CD14-positive monocyte (primary cell): ENCODE measurements at regions not wholly inside any gene's neighbourhood (a gene's known extent, or its start where the extent isn't known, plus 50 kb on each side); places are given as distances from the start of the nearest gene placed in this dataset.

Source experiments
- DNase-seq, 3 donors: peaks; one replicate each; pipeline ENCODE4 v3.0.0-alpha.2; 2011 to 2022
- H2AFZ ChIP-seq: 2 replicates; pipeline ENCODE4 v1.6.0; 2012; ENCODE audit warnings: mild to moderate bottlenecking, low read depth, low read length, inconsistent platforms; ENCODE audit not compliant: insufficient read depth, poor library complexity, severe bottlenecking
- H3K27ac ChIP-seq, 2 donors: 1 replicate in 1 of 2; 2 replicates in 1 of 2; pipeline ENCODE4 v1.5.1; 2012 to 2013; ENCODE audit warnings: low read length in 2 of 2, control low read depth in 1 of 2, inconsistent platforms in 1 of 2, low read depth in 1 of 2, mild to moderate bottlenecking in 1 of 2
- H3K27me3 ChIP-seq, 2 donors: one replicate each; pipeline versions ENCODE4 v1.6.0 to v1.6.1; 2011 to 2013; ENCODE audit warnings: low read length in 2 of 2; ENCODE audit not compliant: control insufficient read depth in 2 of 2, insufficient read depth in 2 of 2
- H3K36me3 ChIP-seq, 2 donors: replicated peaks in 1 of 2; 1 replicate in 1 of 2; 2 replicates in 1 of 2; pipeline versions ENCODE4 v1.5.1 to v1.6.1; 2012 to 2013; ENCODE audit warnings: low read length in 2 of 2, control low read depth in 1 of 2, inconsistent platforms in 1 of 2, mild to moderate bottlenecking in 1 of 2; ENCODE audit not compliant: insufficient read depth in 2 of 2, control insufficient read depth in 1 of 2
- H3K4me1 ChIP-seq, 2 donors: 1 replicate in 1 of 2; 2 replicates in 1 of 2; pipeline versions ENCODE4 v1.5.1 to v1.6.1; 2012 to 2013; ENCODE audit warnings: low read length in 2 of 2, control low read depth in 1 of 2, inconsistent platforms in 1 of 2, mild to moderate bottlenecking in 1 of 2, moderate library complexity in 1 of 2; ENCODE audit not compliant: insufficient read depth in 2 of 2, control insufficient read depth in 1 of 2
- H3K4me2 ChIP-seq: replicated peaks from 2 replicates; pipeline ENCODE3; 2012; ENCODE audit warnings: low read length, moderate library complexity, mild to moderate bottlenecking; ENCODE audit not compliant: poor library complexity, severe bottlenecking; ENCODE audit errors: extremely low read depth
- H3K4me3 ChIP-seq, 3 experiments: fragments of 200-600 bp in 1 of 3; sonication (generic) in 1 of 3; replicated peaks in 1 of 3; 1 replicate in 2 of 3; 2 replicates in 1 of 3; pipeline ENCODE4 v1.5.1; 2011 to 2013; ENCODE audit warnings: low read length in 3 of 3, mild to moderate bottlenecking in 3 of 3, control low read depth in 2 of 3, low read depth in 2 of 3, inconsistent platforms in 1 of 3, moderate library complexity in 1 of 3
- H3K79me2 ChIP-seq: 2 replicates; pipeline ENCODE4 v1.6.0; 2012; ENCODE audit warnings: mild to moderate bottlenecking, control low read depth, inconsistent platforms, low read length, moderate library complexity; ENCODE audit not compliant: insufficient read depth
- H3K9ac ChIP-seq: 2 replicates; pipeline ENCODE4 v1.6.0; 2017; ENCODE audit warnings: low read length, mild to moderate bottlenecking; ENCODE audit not compliant: insufficient read depth, poor library complexity, severe bottlenecking
- H3K9me3 ChIP-seq, 2 donors: replicated peaks in 1 of 2; 1 replicate in 1 of 2; 2 replicates in 1 of 2; pipeline versions ENCODE4 v1.5.1 to v1.6.1; 2012 to 2013; ENCODE audit warnings: low read length in 2 of 2, control low read depth in 1 of 2; ENCODE audit not compliant: control insufficient read depth in 1 of 2, insufficient read depth in 1 of 2
- H4K20me1 ChIP-seq: 2 replicates; pipeline ENCODE4 v1.6.0; 2012; ENCODE audit warnings: mild to moderate bottlenecking, low read length, control low read depth, moderate library complexity; ENCODE audit not compliant: insufficient read depth
- H3K27ac Mint-ChIP-seq, 7 donors: one replicate each; pipeline ENCODE4 v1.8.0; 2020; ENCODE audit warnings: mild to moderate bottlenecking in 7 of 7, mixed read lengths in 7 of 7, moderate library complexity in 6 of 7, inconsistent platforms in 2 of 7
- H3K27me3 Mint-ChIP-seq, 3 donors: one replicate each; pipeline ENCODE4 v1.8.0; 2021 to 2022; ENCODE audit warnings: low read depth in 3 of 3, mild to moderate bottlenecking in 3 of 3, mixed read lengths in 3 of 3, moderate library complexity in 3 of 3, inconsistent platforms in 1 of 3
- H3K36me3 Mint-ChIP-seq, 2 donors: one replicate each; pipeline ENCODE4 v1.8.0; 2020; ENCODE audit warnings: mixed read lengths in 2 of 2, inconsistent platforms in 1 of 2, mild to moderate bottlenecking in 1 of 2
- H3K4me1 Mint-ChIP-seq: one replicate; pipeline ENCODE4 v1.8.0; 2020; ENCODE audit warnings: mild to moderate bottlenecking, mixed read lengths
- H3K4me3 Mint-ChIP-seq, 2 donors: one replicate each; pipeline ENCODE4 v1.8.0; 2020; ENCODE audit warnings: mild to moderate bottlenecking in 2 of 2, mixed read lengths in 2 of 2, moderate library complexity in 1 of 2
- H3K9me3 Mint-ChIP-seq, 7 donors: one replicate each; pipeline ENCODE4 v1.8.0; 2020 to 2022; ENCODE audit warnings: mixed read lengths in 7 of 7, mild to moderate bottlenecking in 6 of 7, moderate library complexity in 6 of 7, inconsistent platforms in 2 of 7
- WGBS: methylation state at CpG from one replicate; pipeline ENCODE4 v1.1.5; 2013; ENCODE audit warnings: missing lambda C conversion rate; ENCODE audit not compliant: insufficient coverage; 5-methylcytosine and 5-hydroxymethylcytosine counted together
- intact Hi-C, 2 donors: fragments of 100-400 bp; cut with micrococcal nuclease; formaldehyde crosslinking; loops; one replicate each; pipeline versions ENCODE4 v1.15.0 to v1.15.1; 2023
- TF ChIP-seq, protein P1 (sequence below): fragments of 200-600 bp; IDR thresholded peaks from one replicate; pipeline ENCODE4 v1.8.0; 2022; ENCODE audit warnings: antibody characterized with exemption, mild to moderate bottlenecking

DNA sequence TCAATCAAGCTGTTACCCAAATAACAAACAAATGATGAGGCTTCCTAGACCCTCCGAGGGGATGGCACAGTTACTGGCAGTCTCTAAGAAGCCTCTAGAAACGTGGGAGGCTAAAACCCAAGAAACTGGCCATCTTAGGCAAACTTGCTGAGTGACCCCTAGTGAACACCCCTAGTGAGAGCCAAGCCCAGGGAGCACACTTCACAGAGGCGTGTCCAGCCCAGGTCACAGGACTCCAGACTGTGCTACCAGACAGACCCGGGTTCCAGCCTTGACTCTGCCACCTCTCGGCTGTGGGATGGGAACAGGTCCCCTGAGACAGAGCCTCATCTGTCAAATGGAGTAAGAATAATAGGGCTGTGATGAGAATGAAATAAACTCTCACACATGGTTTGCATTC lies 83.5 kb upstream of the ASAP2 start:
- TF ChIP-seq, protein P1, sequence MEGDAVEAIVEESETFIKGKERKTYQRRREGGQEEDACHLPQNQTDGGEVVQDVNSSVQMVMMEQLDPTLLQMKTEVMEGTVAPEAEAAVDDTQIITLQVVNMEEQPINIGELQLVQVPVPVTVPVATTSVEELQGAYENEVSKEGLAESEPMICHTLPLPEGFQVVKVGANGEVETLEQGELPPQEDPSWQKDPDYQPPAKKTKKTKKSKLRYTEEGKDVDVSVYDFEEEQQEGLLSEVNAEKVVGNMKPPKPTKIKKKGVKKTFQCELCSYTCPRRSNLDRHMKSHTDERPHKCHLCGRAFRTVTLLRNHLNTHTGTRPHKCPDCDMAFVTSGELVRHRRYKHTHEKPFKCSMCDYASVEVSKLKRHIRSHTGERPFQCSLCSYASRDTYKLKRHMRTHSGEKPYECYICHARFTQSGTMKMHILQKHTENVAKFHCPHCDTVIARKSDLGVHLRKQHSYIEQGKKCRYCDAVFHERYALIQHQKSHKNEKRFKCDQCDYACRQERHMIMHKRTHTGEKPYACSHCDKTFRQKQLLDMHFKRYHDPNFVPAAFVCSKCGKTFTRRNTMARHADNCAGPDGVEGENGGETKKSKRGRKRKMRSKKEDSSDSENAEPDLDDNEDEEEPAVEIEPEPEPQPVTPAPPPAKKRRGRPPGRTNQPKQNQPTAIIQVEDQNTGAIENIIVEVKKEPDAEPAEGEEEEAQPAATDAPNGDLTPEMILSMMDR, result no peak
- no peak overlapping the region for H3K27ac ChIP-seq
- peaks cover 0 to 9% (median 3%) of the 10 kb centered on the region in 3 donors for H3K27me3 Mint-ChIP-seq
- H3K4me3 ChIP-seq, result no peak overlapping the region
- no peaks in the 10 kb centered on the region for H4K20me1 ChIP-seq
- no peak overlapping the region for H3K9ac ChIP-seq
- 78% methylated on average over 4 of the region's 5 CpGs for WGBS
- peaks cover 3 to 15% (median 7%) of the 10 kb centered on the region in 7 donors for H3K9me3 Mint-ChIP-seq
- intact Hi-C loops, result no loop called here
- H3K27ac Mint-ChIP-seq, result peak overlapping the region in 1 of 7 donors; percentile 26
- no peak overlapping the region for H3K4me2 ChIP-seq
- no peaks in the 10 kb centered on the region for H3K79me2 ChIP-seq
- H3K4me1 Mint-ChIP-seq, result peaks cover 9% of the 10 kb centered on the region
- H3K36me3 Mint-ChIP-seq, result no peaks in the 10 kb centered on the region
- no peaks in the 10 kb centered on the region for H3K27me3 ChIP-seq
- no peak for DNase-seq
- peaks cover 0 to 3% of the 10 kb centered on the region in 2 donors for H3K9me3 ChIP-seq
- H3K4me3 Mint-ChIP-seq, result no peak overlapping the region
- peaks cover 8% of the 10 kb centered on the region in 2 donors for H3K4me1 ChIP-seq
- H2AFZ ChIP-seq, result no peak overlapping the region
- no peaks in the 10 kb centered on the region for H3K36me3 ChIP-seq

DNA sequence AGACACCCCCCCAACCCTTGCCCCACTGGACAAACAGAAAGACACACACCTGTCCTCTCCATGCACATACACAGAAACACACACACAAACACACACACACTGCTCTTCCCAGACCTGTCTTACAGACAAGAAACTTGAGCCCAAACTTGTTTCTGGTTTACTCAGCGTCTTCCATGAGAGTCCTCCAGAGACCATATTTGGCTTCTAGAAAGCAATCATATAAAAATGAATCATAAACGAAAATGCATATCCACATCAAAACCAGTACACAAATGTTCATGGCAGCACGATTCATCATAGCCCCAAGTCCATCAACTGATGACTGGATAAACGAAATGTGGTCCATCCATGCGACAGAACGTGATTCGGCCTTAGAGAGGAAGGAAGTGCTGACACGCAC lies 84.2 kb upstream of the ASAP2 start:
- 93% methylated on average over 8 of the region's 8 CpGs for WGBS
- no peak overlapping the region for H3K4me3 ChIP-seq
- Mint-ChIP-seq H3K27me3 (peaks cover 0 to 9% (median 3%) of the 10 kb centered on the region in 3 donors), H3K36me3 (no peaks in the 10 kb centered on the region), H3K9me3 (peaks cover 3 to 15% (median 7%) of the 10 kb centered on the region in 7 donors), H3K4me1 (peaks cover 9% of the 10 kb centered on the region), H3K4me3 (no peak overlapping the region), H3K27ac (no peak overlapping the region)
- no peak for DNase-seq
- H3K4me1 ChIP-seq, result peaks cover 8% of the 10 kb centered on the region in 2 donors
- no peaks in the 10 kb centered on the region for H4K20me1 ChIP-seq
- no peaks in the 10 kb centered on the region for H3K36me3 ChIP-seq
- peaks cover 0 to 3% of the 10 kb centered on the region in 2 donors for H3K9me3 ChIP-seq
- H3K9ac ChIP-seq, result no peak overlapping the region
- H3K4me2 ChIP-seq, result no peak overlapping the region
- H2AFZ ChIP-seq, result no peak overlapping the region
- intact Hi-C loops, result no loop called here
- no peaks in the 10 kb centered on the region for H3K27me3 ChIP-seq
- no peaks in the 10 kb centered on the region for H3K79me2 ChIP-seq
- no peak overlapping the region for H3K27ac ChIP-seq
- TF ChIP-seq, protein P1, result no peak
